D341Med (cell line): ENCODE measurements at regions not wholly inside any gene's neighbourhood (a gene's known extent, or its start where the extent isn't known, plus 50 kb on each side); places are given as distances from the start of the nearest gene placed in this dataset.
"Not testable (repeated sequence)": the region's sequence is repeated elsewhere in the genome, so short reads cannot be mapped to it uniquely, and the experiment has no call there.

ENCODE experiments used
- DNase-seq: peaks from one replicate; pipeline ENCODE4 v3.0.0; 2012; ENCODE audit warnings: low spot score

DNA sequence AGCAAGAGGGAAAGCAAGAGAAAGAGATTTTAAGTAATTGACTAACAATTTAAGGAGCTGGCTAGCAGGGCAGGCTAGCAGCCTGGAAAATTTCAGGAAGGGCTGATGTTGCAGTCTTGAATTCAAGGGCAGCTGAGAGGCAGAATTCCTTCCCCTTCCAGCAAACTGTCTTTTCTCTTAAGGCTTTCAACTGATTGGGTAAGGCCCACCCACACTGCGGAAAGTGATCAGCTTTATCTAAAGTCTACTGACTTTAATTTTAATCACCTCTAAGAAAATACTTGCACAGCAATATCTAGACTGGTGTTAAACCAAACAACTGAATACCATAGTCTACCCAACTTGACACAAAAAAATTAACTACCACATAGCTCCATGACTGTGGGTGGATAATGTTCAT, 303.9 kb downstream of the FZD1 start:
- no peak for DNase-seq

GRCh38 chr7:91569728-91570457, 305.7 kb downstream of the FZD1 start:
- DNase-seq, result no peak

GRCh38 chr7:91570560-91570959, 306.3 kb downstream of the FZD1 start:
- no peak for DNase-seq

DNA sequence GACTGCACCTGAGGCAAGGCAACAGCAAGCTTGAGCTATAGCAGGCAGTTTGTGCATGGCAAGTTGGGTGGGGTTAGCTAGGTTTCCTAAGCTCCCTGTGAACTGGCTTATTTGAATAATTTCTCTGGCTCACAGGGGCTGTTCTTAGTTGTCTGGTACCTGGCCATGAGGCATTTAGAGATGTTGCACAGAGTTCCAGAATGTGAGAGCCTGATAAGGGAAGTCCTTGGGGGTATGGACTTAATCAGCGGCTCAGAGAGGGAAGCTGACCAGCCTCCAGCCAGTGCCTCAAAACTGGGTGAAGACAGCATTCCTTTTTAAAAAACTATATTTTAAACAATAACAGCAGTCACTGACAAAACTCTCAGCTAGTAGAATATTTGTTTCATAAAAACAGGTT, 307.4 kb downstream of the FZD1 start:
- no peak for DNase-seq

DNA sequence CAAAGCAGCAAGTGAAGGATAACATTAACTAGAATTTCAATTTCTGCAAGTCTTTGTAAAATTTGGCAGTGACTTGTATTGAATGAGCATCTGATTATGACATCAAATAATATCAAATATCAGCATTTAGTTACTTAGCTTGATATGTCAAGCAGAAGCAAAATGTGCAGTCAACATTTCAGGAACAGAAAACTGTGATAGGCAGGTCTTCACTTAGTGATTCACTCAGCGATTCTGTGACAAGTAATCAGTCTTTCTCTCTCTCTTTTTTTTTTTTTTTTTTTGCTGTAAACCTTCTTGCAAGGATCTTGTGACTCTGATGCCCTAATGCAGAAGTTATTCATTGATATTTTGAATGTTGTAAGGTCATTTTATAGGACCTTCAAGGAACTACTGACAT, 307.1 kb downstream of the MTERF1 start:
- no peak for DNase-seq

- DNase-seq, result not testable (repeated sequence)
Measured at GRCh38 chr7:91576459-91576858, 304.0 kb downstream of the MTERF1 start.

- no peak for DNase-seq
Measured at GRCh38 chr7:91579837-91580236, 300.7 kb downstream of the MTERF1 start.

DNA sequence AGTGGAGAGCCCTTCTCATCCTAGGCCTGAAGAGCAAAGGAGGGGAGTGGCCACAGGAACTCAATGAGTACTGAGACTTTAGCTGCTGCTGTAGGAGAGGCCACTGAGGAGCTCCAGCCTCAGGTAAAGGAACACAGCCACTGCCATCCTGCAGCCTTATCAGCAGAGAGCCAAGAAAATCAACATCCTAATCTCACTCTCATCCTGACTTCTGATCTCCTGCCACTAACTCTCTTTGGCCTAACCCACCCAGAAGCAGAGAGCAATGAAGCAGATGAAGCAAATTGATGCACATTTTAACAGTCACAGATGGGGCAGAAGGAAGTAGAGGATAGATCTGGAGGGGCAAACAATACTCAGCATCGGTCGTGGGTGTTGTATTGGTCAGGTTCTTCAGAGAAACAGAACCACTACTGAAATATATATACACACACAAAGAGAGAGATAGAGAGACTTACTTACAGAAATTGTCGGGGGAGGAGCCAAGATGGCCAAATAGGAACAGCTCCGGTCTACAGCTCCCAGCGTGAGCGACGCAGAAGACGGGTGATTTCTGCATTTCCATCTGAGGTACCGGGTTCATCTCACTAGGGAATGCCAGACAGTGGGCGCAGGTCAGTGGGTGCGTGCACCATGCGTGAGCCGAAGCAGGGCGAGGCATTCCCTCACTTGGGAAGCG, 297.6 kb downstream of the MTERF1 start:
- no peak for DNase-seq

DNA sequence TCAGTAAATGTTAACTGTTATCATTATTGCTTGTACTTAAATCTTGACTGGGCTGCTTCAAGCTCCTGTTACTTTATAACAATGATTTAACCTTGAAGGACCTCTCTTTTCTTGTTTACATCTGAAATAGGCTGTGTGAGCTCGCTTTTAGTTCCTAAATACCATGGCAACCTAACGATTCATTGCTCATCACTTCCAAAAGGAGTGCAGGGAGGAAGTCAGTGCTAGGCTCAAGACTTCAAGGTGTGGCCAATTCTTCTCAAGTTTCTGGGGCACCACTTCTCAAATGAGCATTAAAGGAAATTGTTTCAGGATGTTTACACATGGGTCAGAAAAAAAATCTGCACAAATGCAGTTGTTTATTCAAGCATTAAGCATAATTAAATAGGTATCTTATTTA, 284.2 kb downstream of the MTERF1 start:
- DNase-seq, result no peak

DNA sequence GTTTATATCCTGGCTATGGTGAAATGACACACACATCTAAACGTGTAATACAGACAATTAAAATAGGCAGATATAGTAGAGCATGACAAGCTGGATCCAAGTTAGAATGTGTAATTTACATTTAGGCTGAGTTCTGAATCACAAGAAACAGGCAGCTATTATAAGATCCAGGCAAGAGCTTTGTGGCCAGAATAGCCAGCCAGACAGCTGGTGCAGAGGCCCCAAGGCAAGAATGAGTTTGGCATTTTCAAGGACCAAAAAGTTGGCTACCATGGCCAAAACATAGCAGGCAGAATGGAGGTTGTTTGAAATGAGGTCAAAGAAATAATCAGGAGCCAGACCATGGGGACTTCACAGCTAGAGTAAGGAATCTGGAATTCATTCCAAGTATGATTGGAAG, 281.7 kb downstream of the MTERF1 start:
- DNase-seq, result no peak

GRCh38 chr7:91600112-91600511, 280.4 kb downstream of the MTERF1 start:
- no peak for DNase-seq

- no peak for DNase-seq
Measured at GRCh38 chr7:91603707-91604106, 276.8 kb downstream of the MTERF1 start.

DNA sequence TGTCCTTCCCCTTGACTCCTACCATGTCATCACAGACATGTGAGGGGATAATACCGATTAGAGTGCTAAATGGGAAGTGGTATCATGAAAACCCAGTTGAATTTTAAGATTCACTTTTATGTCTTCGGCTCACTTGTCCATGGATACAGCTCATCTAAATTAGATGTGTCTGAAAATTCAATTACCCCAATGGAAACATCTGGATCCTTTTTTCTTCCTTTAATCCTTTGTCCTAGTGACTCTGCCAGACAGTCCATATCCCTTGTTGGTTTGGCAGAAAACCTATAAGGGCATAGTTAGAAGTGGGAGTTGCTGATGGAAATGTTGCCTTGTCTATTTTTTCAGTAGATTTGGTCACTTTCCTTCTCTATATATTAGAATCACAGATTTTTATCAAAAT, 271.9 kb downstream of the MTERF1 start:
- DNase-seq, result no peak

DNA sequence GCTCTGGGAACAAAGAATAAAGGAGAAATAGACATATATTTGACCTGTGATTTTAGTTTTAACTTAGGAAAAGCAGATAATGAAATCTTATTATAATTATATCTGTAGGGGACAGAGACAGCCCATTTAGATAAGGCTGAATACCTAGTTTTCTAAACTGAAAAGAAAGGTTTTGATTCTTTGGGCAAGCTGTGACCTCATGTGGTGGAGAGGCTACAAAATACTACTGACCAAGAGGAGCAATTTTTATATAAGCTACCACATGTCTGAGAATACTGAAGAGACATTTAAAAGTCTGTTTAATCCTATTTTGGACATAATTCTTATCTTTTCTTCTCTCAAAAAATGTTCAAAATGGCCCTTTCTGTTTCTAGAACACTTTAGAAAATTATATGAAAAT, 271.0 kb downstream of the MTERF1 start:
- no peak for DNase-seq

DNA sequence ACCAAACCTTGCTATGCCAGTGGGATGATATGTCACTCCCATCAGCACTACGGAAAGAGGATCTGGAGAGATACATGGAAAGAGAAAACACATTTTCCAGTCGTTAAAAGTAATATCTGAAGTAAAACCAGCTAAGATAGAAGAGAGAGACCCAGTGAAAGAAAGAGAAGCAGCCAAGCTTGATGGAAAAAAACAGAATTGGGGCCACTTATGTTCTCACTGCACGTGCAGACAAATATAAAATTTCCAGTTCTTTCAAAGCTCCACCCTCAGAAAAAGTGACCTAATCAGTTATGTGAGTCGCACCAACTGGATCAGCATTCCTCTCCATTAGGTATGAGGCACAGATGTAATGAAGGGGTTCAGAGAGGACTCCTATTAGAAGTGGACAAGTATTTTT, 266.1 kb downstream of the MTERF1 start:
- DNase-seq, result no peak

DNA sequence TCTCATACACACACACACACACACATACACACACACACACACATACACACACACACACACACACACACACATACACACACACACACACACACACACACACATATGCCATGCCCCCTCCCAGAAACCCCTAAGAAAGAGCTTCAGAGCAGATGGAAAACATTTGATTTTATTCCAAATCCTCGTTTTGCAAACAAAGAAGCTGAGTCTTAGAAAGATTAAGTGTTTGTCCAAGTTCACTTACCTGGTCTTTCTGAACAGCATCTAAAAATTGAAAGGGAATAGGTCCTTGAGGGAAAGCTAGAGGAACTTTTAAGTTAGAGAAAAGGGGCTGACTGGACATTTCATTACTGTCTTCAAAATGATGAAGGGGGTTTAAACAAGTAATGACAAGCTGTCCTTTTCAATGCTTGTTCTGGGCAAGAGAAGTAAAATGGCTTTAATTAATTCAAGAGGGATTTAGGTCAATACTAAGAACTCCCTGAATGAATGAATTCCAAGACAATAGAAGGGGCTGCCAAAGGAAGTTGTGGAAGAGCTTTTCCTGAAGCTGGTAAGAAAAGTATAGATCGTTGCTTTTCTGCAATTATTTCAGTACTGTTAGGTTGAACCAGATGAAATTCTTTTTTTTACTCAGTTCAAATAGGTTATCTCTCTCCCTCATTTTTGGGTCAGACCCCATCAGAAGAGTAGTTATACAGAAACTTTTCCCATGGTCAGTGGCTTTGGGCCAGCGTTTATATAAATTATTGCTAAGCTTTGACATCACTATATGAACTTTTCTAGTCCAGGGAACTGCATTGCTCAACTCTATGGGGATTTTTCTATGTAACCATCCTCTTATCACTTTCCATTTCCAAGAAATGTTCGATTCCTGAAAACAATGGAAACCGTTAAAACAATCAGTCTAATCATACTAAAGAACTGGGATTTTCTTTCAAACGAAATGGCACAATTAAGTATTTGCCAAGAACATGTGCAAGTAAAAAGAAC, 261.4 kb downstream of the MTERF1 start:
- DNase-seq, result no peak

DNA sequence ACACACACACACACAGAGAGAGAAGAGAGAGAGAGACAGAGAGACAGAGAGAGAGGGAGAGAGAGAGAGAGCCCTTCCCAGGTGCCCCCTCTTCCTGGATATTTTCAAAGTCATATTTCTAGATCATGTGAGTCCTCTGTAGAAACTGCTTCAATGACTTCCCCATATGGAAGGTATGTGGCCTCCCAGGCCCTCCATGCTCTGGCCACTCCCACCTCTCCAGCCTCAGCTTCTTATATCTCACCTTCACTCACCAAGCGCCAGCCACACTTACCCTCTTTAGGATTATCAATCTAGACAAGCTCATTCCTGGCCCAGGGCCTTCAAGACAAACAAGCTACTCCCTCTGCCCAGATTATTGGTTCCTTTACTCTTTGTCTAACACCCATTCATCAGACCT, 259.7 kb downstream of the MTERF1 start:
- DNase-seq, result no peak

DNA sequence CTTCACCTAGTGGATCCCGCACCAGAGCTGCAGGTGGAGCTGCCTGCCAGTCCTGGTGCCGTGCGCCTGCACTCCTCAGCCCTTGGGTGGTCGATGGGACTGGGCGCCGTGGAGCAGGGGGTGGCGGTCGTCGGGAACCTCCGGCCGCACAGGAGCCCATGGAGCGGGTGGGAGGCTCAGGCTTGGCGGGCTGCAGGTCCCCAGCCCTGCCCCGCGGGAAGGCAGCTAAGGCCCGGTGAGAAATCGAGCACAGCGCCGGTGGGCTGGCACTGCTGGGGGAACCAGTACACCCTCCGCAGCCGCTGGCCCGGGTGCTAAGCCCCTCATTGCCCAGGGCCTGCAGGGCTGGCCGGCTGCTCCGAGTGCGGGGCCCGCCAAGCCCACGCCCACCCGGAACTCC, 253.2 kb downstream of the MTERF1 start:
- not testable (repeated sequence) for DNase-seq

- DNase-seq, result no peak
Measured at GRCh38 chr7:91628742-91629141, 251.8 kb downstream of the MTERF1 start.

- DNase-seq, result no peak
Measured at GRCh38 chr7:91630581-91631380, 249.7 kb downstream of the MTERF1 start.

DNA sequence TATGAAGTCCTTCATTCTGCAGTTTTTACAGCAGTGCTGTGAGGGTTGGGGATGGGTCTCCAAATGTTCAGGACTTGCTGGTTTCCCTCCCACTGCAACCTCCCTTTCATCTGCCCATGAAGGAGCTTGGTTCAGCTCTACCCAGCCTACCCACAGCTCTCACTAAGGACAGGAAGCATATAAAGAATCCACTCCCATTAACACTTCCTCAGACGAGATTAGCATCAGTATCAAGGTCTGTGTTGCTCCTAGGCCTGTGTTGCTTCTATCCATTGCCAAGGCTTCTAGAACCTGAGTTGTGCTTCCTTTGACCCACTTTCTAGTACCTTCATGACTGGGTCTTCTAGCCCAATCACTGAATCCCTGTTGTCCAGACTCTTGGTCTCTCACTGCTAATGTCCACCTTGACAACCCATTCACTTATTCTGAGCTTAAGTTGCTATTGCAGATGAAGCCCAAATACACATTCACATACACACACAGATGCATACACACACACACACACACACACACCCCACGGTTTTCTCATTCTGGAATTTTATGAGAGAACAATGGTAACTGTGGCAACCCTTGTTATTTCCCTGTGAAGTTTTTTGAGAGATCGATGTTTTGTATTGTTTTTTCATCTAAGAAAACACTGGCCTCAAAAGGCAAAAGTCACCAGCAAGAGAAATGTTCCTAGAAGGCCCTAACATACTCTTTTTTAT, 248.1 kb downstream of the MTERF1 start:
- DNase-seq, result no peak
